AG08396 (cell line): ENCODE measurements at regions not wholly inside any gene's neighbourhood (a gene's known extent, or its start where the extent isn't known, plus 50 kb on each side); places are given as distances from the start of the nearest gene placed in this dataset.
"Not testable (repeated sequence)": the region's sequence is repeated elsewhere in the genome, so short reads cannot be mapped to it uniquely, and the experiment has no call there.

Experiments used
- DNase-seq: peaks from one replicate; pipeline ENCODE4 v3.0.0; 2012; ENCODE audit warnings: low spot score, mixed read lengths

GRCh38 chr5:24265306-24265705 is 379.5 kb downstream of the CDH10 start:
- DNase-seq, result no peak

- DNase-seq, result no peak
Measured at GRCh38 chr5:24268482-24269056, 376.2 kb downstream of the CDH10 start.

- DNase-seq, result not testable (repeated sequence)
Measured at GRCh38 chr5:24271702-24272118, 373.1 kb downstream of the CDH10 start.

- DNase-seq, result no peak
Measured at GRCh38 chr5:24272741-24273140, 372.0 kb downstream of the CDH10 start.

GRCh38 chr5:24280215-24280614 is 364.6 kb downstream of the CDH10 start:
- no peak for DNase-seq

GRCh38 chr5:24281818-24282217 is 363.0 kb downstream of the CDH10 start:
- DNase-seq, result no peak

GRCh38 chr5:24289582-24290335 is 355.0 kb downstream of the CDH10 start:
- DNase-seq, result no peak

- no peak for DNase-seq
Measured at GRCh38 chr5:24290536-24290935, 354.2 kb downstream of the CDH10 start.

- DNase-seq, result no peak
Measured at GRCh38 chr5:24291916-24292315, 352.9 kb downstream of the CDH10 start.

- DNase-seq, result no peak
Measured at GRCh38 chr5:24294333-24294732, 350.4 kb downstream of the CDH10 start.

GRCh38 chr5:24314106-24314505 is 330.7 kb downstream of the CDH10 start:
- no peak for DNase-seq

- no peak for DNase-seq
Measured at GRCh38 chr5:24320643-24321042, 324.1 kb downstream of the CDH10 start.

GRCh38 chr5:24325306-24325832 is 319.4 kb downstream of the CDH10 start:
- DNase-seq, result no peak

GRCh38 chr5:24331531-24331930 is 313.2 kb downstream of the CDH10 start:
- DNase-seq, result no peak

GRCh38 chr5:24347158-24347557 is 297.6 kb downstream of the CDH10 start:
- no peak for DNase-seq

GRCh38 chr5:24351285-24351684 is 293.5 kb downstream of the CDH10 start:
- DNase-seq, result no peak

- DNase-seq, result no peak
Measured at GRCh38 chr5:24353016-24353415, 291.8 kb downstream of the CDH10 start.

- DNase-seq, result no peak
Measured at GRCh38 chr5:24353611-24354010, 291.2 kb downstream of the CDH10 start.

- no peak for DNase-seq
Measured at GRCh38 chr5:24363789-24364481, 280.8 kb downstream of the CDH10 start.

- no peak for DNase-seq
Measured at GRCh38 chr5:24364711-24365110, 280.1 kb downstream of the CDH10 start.

GRCh38 chr5:24365406-24365805 is 279.4 kb downstream of the CDH10 start:
- no peak for DNase-seq

GRCh38 chr5:24367216-24367615 is 277.6 kb downstream of the CDH10 start:
- DNase-seq, result no peak

- DNase-seq, result no peak
Measured at GRCh38 chr5:24368115-24368514, 276.7 kb downstream of the CDH10 start.
